ENCODE measurements at regions not wholly inside any gene's neighbourhood (a gene's known extent, or its start where the extent isn't known, plus 50 kb on each side); places are given as distances from the start of the nearest gene placed in this dataset.
"Not testable (repeated sequence)": the region's sequence is repeated elsewhere in the genome, so short reads cannot be mapped to it uniquely, and the experiment has no call there.

GRCh38 chrX:51158231-51158630, 174.4 kb upstream of the NUDT10 start:
- Histone ChIP-seq H3K23ac (ENCODE audit: low read length) (no peak overlapping the region), H3K4me1 (ENCODE audit: control insufficient read depth in 1 of 2, insufficient read depth in 2 of 2, low read length in 2 of 2) (peaks cover 0 to 2% of the 10 kb centered on the region in 2 experiments), H2BK120ac (ENCODE audit: insufficient read depth, low read length, poor library complexity) (no peak overlapping the region), H2BK12ac (ENCODE audit: low read length) (no peak overlapping the region), H3K36me3 (ENCODE audit: control insufficient read depth in 1 of 2, insufficient read depth in 2 of 2, low read length in 2 of 2) (no peaks in the 10 kb centered on the region), H3K27ac (ENCODE audit: low read depth, low read length) (peak overlapping the region; percentile 10), H3K4me3 (ENCODE audit: low read depth, low read length) (no peak overlapping the region), H3K79me2 (ENCODE audit: control insufficient read depth, insufficient read depth, low read length, poor library complexity) (no peaks in the 10 kb centered on the region), H4K12ac (ENCODE audit: low read depth, low read length) (no peak overlapping the region), H3K14ac (ENCODE audit: low read length) (no peak overlapping the region), H3K4me2 (ENCODE audit: low read length) (no peak overlapping the region), H3K9me3 (ENCODE audit: insufficient read depth, low read depth, low read length) (no peaks in the 10 kb centered on the region), H2AFZ (ENCODE audit: insufficient read depth, low read length, poor library complexity) (no peak overlapping the region), H4K8ac (ENCODE audit: low read depth, low read length) (peak overlapping the region; percentile 28), H3K4ac (ENCODE audit: low read depth, low read length) (no peak overlapping the region), H2AK5ac (ENCODE audit: low read length) (no peak overlapping the region), H3K18ac (ENCODE audit: low read length) (no peak overlapping the region), H3K27me3 (ENCODE audit: insufficient read depth, low read length) (no peaks in the 10 kb centered on the region), H3K9ac (ENCODE audit: low read length) (no peak overlapping the region), H3K79me1 (ENCODE audit: low read length) (peaks cover 2% of the 10 kb centered on the region), H4K91ac (ENCODE audit: low read depth, low read length) (peak overlapping the region; percentile 24), H2BK5ac (ENCODE audit: low read depth, low read length, poor library complexity) (no peak overlapping the region)
- no CpG with 5 or more reads among the region's 1 CpG for WGBS (ENCODE audit: extremely low coverage, insufficient coverage, insufficient read length)
- DNase-seq, result peak; percentile 67 to 87

GRCh38 chrX:51159378-51159777, 173.2 kb upstream of the NUDT10 start:
- DNase-seq, result peak; percentile 42 to 71
- H2AK5ac ChIP-seq (ENCODE audit: low read length); H3K18ac ChIP-seq (ENCODE audit: low read length); H3K36me3 ChIP-seq (ENCODE audit: control insufficient read depth in 1 of 2, insufficient read depth in 2 of 2, low read length in 2 of 2); H3K9ac ChIP-seq (ENCODE audit: low read length); H3K4me2 ChIP-seq (ENCODE audit: low read length); H3K4me1 ChIP-seq (ENCODE audit: control insufficient read depth in 1 of 2, insufficient read depth in 2 of 2, low read length in 2 of 2); H3K14ac ChIP-seq (ENCODE audit: low read length); H4K12ac ChIP-seq (ENCODE audit: low read depth, low read length); H3K4me3 ChIP-seq (ENCODE audit: low read depth, low read length); H3K79me2 ChIP-seq (ENCODE audit: control insufficient read depth, insufficient read depth, low read length, poor library complexity); H2BK5ac ChIP-seq (ENCODE audit: low read depth, low read length, poor library complexity); H3K23ac ChIP-seq (ENCODE audit: low read length); H2BK12ac ChIP-seq (ENCODE audit: low read length); H3K79me1 ChIP-seq (ENCODE audit: low read length); H3K27ac ChIP-seq (ENCODE audit: low read depth, low read length); H4K91ac ChIP-seq (ENCODE audit: low read depth, low read length); H3K9me3 ChIP-seq (ENCODE audit: insufficient read depth, low read depth, low read length); H2AFZ ChIP-seq (ENCODE audit: insufficient read depth, low read length, poor library complexity); H4K8ac ChIP-seq (ENCODE audit: low read depth, low read length); H2BK120ac ChIP-seq (ENCODE audit: insufficient read depth, low read length, poor library complexity); H3K27me3 ChIP-seq (ENCODE audit: insufficient read depth, low read length); H3K4ac ChIP-seq (ENCODE audit: low read depth, low read length): not testable (repeated sequence)
- no CpG with 5 or more reads among the region's 1 CpG for WGBS (ENCODE audit: extremely low coverage, insufficient coverage, insufficient read length)

DNA sequence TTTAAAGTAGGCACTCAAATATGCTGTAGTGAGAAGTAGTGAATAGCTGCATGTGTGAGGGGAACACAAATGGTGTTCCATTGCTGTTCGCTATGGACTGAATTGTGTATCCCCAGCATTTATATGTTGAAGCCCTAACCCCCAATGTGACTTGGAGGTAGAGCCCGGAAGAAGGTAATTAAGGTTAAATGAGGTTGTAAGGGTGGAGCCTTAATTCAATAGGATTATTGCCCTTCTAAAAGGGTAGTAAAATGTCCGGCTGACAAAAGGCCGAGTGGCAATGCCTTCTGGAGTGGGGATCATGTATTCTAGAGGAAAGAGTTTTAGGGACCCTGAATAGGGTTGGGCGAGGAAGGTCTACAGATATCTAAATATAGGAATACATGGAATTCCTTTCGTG, 168.9 kb upstream of the NUDT10 start:
- Histone ChIP-seq H2BK12ac (ENCODE audit: low read length) (no peak overlapping the region), H4K91ac (ENCODE audit: low read depth, low read length) (no peak overlapping the region), H4K8ac (ENCODE audit: low read depth, low read length) (no peak overlapping the region), H3K4me3 (ENCODE audit: low read depth, low read length) (no peak overlapping the region), H2BK5ac (ENCODE audit: low read depth, low read length, poor library complexity) (no peak overlapping the region), H3K23ac (ENCODE audit: low read length) (no peak overlapping the region), H3K9me3 (ENCODE audit: insufficient read depth, low read depth, low read length) (no peaks in the 10 kb centered on the region), H4K12ac (ENCODE audit: low read depth, low read length) (no peak overlapping the region), H2BK120ac (ENCODE audit: insufficient read depth, low read length, poor library complexity) (no peak overlapping the region), H3K36me3 (ENCODE audit: control insufficient read depth in 1 of 2, insufficient read depth in 2 of 2, low read length in 2 of 2) (no peaks in the 10 kb centered on the region), H3K79me2 (ENCODE audit: control insufficient read depth, insufficient read depth, low read length, poor library complexity) (no peaks in the 10 kb centered on the region), H3K4me1 (ENCODE audit: control insufficient read depth in 1 of 2, insufficient read depth in 2 of 2, low read length in 2 of 2) (peaks cover 0 to 4% of the 10 kb centered on the region in 2 experiments), H3K27me3 (ENCODE audit: insufficient read depth, low read length) (no peaks in the 10 kb centered on the region), H2AK5ac (ENCODE audit: low read length) (no peak overlapping the region), H3K4me2 (ENCODE audit: low read length) (no peak overlapping the region), H3K14ac (ENCODE audit: low read length) (no peak overlapping the region), H3K18ac (ENCODE audit: low read length) (no peak overlapping the region), H3K27ac (ENCODE audit: low read depth, low read length) (no peak overlapping the region), H2AFZ (ENCODE audit: insufficient read depth, low read length, poor library complexity) (no peak overlapping the region), H3K9ac (ENCODE audit: low read length) (no peak overlapping the region), H3K4ac (ENCODE audit: low read depth, low read length) (no peak overlapping the region), H3K79me1 (ENCODE audit: low read length) (no peaks in the 10 kb centered on the region)
- DNase-seq, result no peak
- WGBS (ENCODE audit: extremely low coverage, insufficient coverage, insufficient read length), result no CpG with 5 or more reads among the region's 6 CpGs

DNA sequence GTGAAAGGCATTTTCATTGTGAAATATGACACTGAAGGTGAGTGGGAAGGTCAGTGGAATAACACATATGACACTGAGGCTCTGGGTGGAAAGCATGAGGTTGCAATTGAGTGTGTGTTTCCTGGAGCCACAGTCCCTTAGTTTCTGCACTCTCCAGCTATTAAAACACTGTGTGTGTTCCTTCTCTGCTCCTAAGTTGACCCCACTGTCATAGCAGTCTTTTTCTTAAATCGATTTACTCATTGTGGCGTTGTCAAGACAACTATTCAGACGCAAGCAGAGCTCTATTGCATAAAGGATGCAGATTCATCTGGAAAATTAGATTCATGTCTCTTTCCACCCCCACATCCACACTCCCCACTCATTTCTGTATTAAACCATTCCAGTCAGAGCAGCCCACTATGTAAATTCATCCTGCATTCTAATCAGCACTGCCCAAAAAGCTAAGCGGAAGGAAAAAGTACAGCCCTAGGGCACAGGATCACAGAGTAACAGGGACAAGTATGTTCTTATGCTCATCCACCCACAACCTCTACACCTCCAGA, 154.2 kb upstream of the NUDT10 start:
- not testable (repeated sequence) for H3K9ac ChIP-seq (ENCODE audit: low read length); H2BK5ac ChIP-seq (ENCODE audit: low read depth, low read length, poor library complexity); H4K8ac ChIP-seq (ENCODE audit: low read depth, low read length); H4K91ac ChIP-seq (ENCODE audit: low read depth, low read length); H3K27ac ChIP-seq (ENCODE audit: low read depth, low read length); H2BK120ac ChIP-seq (ENCODE audit: insufficient read depth, low read length, poor library complexity); H3K27me3 ChIP-seq (ENCODE audit: insufficient read depth, low read length); H4K12ac ChIP-seq (ENCODE audit: low read depth, low read length); H3K18ac ChIP-seq (ENCODE audit: low read length); H3K4me2 ChIP-seq (ENCODE audit: low read length); H3K23ac ChIP-seq (ENCODE audit: low read length); H2AFZ ChIP-seq (ENCODE audit: insufficient read depth, low read length, poor library complexity); DNase-seq; H3K4me3 ChIP-seq (ENCODE audit: low read depth, low read length); H3K9me3 ChIP-seq (ENCODE audit: insufficient read depth, low read depth, low read length); H2AK5ac ChIP-seq (ENCODE audit: low read length); H3K36me3 ChIP-seq (ENCODE audit: control insufficient read depth in 1 of 2, insufficient read depth in 2 of 2, low read length in 2 of 2); H3K79me1 ChIP-seq (ENCODE audit: low read length); H3K4ac ChIP-seq (ENCODE audit: low read depth, low read length); H3K14ac ChIP-seq (ENCODE audit: low read length); H2BK12ac ChIP-seq (ENCODE audit: low read length); H3K4me1 ChIP-seq (ENCODE audit: control insufficient read depth in 1 of 2, insufficient read depth in 2 of 2, low read length in 2 of 2); H3K79me2 ChIP-seq (ENCODE audit: control insufficient read depth, insufficient read depth, low read length, poor library complexity)
- no CpG with 5 or more reads among the region's 4 CpGs for WGBS (ENCODE audit: extremely low coverage, insufficient coverage, insufficient read length)
